DMS153 (cell line): ENCODE measurements at regions not wholly inside any gene's neighbourhood (a gene's known extent, or its start where the extent isn't known, plus 50 kb on each side); places are given as distances from the start of the nearest gene placed in this dataset.
"Not testable (repeated sequence)": the region's sequence is repeated elsewhere in the genome, so short reads cannot be mapped to it uniquely, and the experiment has no call there.

Experiments
- DNase-seq: peaks from one replicate; lab custom pipeline; 2025; lab: John Stamatoyannopoulos, UW

DNA sequence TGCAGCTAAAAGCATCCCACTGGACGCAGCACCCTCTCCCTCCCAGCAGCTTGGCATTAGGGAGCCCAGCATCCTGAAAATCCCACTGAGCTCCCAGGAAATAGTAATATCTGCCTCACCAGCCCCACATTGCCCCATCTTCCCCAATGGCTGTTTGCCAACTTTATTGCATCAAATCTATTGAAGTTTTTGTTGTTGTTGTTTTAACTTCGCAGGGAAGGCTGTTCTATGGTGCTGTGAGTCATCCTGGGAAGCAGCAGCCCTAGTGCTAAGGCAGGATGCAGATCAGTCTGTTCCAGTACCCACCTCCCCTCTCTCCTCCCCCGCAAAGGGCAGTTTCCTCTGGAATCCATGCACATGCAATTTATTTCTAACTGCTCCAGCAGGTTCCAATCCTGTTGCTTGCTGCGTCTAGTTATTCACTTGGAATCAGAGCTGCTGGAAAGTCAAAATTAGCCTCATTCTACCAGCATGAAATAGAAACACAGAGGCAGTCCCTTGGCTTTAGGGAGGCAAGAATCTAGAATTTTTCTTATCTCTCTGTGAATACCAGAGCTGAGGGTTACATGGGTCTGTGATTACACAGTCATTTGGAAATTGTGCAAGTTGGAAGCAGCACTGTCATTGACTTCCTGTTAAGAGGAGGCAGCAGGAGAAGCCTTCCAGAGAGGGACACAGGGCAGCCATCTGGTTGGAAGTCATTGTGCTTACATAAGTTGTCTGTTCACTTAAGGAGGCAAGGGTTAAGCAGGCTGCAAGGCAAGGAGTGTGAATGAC, 115.9 kb upstream of the CACUL1 start:
- DNase-seq: no peak

DNA sequence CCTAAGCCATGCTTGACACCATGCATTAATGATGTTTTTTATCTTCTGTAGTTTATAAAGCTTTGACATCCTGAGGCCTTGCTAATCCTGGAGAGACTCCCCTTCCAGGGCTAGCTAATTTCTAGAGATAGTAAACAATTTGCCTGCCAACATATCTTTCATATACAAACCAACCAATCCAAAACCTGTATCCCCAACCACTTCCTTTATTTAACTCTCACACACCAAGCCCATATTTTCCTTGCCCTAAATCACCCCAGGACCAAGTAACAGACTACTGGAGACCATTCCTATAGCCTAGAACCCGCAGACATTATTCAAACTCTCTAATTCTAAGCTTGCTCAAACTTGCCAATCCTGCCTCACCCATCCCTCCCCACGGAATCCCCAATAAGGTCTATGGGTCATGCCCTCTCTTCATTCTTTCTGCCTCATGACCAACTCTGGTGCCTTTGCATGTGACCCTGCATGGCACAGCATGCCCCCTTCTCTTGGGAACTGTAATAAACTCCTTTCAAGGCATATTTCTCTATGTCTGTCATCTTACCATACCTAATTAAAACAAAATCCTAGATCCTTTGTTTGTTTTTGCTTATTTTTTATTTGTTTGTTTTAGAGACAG, 116.6 kb upstream of the CACUL1 start:
- no peak for DNase-seq

DNA sequence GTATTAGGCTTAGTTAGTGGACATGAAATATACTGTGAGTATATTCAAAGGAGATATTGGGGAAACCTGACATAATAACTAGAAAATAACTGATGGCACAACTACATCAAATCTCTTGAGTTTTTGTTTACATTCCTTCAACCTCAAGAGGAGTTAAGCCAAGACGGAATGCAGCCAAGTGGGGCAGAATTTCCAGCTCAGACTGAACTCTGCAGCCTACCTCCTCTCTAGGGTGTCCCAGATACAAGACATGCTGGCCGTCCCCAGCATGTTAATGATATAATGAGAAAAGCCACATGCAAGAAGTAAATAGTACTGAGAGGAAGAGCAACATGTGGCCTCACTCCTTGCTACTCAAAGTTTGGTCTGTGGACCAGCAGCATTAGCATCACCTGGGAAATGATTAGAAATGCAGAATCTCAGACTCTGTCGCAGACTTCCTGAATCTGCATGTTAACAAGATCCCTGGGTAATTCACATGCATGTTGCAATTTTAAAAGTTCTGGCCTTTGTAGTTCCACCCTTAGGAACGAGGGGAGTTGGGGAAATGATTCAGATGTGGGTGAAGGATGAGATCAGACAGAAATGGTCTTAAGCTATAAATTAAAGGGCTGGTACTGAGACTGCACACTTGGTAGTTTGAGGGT, 118.4 kb upstream of the CACUL1 start:
- no peak for DNase-seq

DNA sequence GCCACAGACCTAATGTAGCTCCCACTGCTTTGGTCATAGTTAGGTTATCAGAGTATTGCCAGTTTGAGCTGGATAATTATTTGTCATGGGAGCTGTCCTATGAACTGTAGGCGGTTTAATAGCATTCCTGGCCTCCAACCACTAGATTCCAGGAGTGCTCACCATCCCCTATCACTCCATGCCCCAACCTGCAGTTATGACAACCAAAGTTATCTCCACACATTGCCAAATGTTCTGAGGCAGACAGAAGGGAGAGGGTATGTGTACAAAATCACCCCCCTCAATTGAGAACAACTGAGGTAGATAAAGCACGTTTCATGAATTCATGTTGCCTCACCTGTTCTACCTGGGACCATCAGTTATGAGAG, 119.0 kb upstream of the CACUL1 start:
- DNase-seq: no peak

DNA sequence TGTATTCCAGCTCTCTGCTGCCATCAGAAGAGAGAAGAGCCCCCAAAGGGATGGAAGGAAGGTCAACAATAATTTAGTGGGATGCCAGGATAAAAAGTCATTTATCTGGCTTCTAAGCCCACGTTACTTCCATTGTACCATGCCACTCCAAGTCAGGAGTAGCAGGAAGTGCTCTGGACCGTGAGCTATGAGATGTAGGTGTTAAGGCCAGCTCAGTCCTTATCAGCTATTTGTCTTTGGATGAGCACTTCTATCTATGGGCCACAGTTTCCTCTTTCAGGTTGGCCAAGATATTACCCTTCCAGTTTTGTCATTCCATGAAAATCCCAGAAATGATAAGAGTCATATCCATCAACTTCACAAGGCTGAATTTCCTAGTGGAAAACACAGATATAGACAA, 119.4 kb upstream of the CACUL1 start:
- no peak for DNase-seq

DNA sequence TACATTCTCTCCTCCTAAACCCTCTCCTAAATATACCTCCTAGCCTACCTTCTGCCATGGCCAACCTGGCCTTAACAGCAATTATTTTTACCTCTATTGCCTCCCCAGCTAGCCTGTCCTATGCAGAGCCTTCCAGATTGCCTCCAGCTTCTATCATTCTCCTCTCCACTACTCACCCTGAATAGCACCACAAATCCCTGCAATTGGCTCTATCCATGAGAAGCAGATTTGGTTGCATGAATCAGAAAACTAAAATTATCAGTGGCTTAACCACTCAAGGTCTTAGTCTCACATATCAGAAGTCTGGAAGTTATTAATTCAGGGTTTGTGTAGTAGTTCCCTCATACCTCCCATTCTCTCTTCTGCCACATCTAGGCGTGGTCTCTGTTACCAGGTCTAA, 120.3 kb upstream of the CACUL1 start:
- no peak for DNase-seq

DNA sequence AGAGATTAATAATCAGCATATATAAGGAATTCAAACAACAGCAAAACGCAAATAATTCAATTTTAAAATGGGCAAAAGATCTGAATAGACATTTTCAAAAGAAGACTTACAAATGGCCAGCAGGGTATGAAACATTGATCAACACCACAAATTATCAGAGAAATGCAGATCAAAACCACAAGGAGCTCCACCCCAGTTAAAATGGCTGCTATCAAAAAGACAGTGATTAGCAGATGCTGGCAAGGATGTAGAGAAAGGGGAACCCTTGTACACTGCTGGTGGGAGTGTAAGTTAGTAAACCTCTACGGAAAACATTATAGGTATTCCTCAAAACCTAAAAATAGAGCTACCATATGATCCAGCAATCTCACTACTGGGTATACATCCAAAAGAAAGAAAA, 128.0 kb upstream of the CACUL1 start:
- no peak for DNase-seq

DNA sequence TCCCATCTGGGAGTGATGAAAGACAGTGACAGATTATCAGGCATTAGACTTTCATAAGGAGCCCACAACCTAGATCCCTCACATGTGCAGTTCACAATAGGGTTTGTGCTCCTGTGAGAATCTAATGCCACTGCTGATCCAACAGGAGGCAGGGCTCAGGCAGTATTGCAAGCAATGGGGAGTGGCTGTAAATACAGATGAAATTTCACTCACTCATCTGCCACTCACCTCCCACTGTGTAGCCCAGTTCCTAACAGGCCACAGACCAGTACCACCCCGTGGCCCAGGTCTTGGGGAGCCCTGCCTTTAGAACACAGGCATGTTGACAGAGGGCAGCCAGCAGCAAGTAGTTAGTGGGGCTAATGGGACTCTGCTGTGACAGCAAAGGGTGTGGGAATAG, 137.3 kb upstream of the NANOS1 start:
- DNase-seq: no peak

DNA sequence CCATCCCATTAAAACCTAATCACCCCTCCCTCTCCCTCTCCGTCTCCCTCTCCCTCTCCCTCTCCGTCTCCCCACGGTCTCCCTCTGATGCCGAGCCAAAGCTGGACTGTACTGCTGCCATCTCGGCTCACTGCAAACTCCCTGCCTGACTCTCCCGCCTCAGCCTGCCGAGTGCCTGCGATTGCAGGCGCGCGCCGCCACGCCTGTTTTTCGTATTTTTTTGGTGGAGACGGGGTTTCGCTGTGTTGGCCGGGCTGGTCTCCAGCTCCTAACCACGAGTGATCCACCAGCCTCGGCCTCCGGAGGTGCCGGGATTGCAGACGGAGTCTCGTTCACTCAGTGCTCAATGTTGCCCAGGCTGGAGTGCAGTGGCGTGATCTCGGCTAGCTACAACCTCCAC, 134.6 kb upstream of the NANOS1 start:
- DNase-seq: not testable (repeated sequence)

DNA sequence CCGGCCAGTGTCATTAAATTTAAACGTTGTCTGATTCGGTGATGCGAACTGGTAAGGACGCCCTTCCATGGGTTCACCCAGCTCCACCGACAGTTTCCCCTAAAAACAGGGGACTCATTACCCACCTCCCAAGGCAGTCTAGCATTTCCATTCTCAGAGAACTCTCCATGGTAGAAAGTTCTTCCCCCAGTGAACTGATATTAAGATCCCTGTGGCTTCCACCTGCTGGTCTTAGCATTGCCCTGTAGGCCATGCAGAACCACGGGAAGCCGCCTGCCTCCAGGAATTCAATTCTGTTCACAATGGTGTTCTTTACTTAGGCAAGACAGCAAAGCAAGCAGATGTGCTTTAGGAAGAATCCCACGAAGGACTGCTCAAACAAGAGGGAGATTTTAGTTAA, 128.9 kb upstream of the NANOS1 start:
- DNase-seq: no peak

DNA sequence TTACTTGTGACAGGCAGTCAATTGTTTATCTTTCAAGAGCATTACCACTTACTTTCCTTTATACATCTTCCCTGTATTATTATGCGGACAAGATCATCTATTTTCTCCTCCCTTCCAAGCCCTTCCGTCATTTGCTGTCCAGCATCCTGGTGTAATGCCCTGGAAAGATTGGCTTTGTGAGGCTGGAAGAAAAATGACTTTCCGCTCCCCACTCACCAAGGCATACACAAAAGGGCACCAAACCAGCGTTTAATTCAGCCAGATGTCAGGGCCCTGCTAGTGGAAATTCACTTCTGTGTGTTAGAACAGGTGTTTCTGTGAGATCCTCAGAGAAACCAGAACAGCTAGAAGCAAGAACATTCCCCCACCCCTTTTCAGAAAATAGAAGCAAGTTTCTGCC, 128.1 kb upstream of the NANOS1 start:
- DNase-seq: no peak

DNA sequence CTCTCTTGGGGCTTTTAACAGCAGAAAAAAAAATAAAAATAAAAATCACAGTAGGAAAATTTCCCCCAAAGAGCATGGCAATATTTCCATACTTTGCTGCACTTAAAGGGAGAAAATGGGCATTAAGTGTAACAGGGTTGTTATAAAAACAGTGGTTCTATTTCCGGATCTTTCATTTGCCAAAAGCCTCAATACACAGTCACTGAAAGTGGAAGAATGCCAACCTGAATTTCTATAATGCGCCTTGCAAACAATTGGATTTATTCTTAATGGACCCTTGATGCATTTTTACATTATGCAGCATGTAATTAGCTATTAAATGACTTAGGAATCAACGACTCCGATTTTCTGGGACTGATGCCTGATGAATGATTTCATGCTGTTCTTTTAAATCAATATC, 127.6 kb upstream of the NANOS1 start:
- no peak for DNase-seq

DNA sequence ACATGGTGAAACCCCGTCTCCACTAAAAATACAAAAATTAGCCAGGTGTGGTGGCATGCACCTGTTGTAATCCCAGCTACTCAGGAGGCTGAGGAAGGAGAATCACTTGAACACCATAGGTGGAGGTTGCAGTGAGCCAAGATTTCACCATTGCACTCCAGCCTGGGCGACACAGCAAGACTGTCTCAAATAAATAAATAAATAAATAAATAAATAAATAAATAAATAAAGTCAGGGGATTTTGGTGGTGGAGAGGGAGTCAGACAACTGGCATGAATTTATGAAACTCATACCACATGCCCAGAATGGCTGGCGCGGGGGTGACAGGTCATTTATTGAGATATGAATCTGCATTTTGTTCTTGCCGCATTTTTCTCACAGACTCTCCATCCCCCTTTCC, 126.9 kb upstream of the NANOS1 start:
- not testable (repeated sequence) for DNase-seq

DNA sequence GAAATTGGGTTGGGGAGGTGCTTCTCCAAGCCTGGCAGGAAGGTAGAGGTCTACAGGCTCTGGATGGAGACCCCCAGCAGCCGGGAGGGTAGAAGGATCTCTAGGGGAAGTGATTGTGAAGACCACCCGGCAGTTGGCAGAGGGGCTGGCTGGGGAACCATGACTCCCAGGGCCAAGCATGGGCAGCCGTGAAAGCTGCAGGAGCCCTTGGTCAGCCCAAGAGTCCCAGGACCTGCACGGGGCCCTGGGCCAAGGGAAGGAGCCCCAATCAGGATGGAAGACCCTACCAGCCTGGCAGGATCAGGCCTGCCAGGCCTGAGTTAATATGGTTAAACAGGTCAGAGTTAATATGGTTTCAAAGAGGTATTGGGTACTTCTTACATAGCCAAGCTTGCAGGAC, 126.3 kb upstream of the NANOS1 start:
- DNase-seq: no peak

DNA sequence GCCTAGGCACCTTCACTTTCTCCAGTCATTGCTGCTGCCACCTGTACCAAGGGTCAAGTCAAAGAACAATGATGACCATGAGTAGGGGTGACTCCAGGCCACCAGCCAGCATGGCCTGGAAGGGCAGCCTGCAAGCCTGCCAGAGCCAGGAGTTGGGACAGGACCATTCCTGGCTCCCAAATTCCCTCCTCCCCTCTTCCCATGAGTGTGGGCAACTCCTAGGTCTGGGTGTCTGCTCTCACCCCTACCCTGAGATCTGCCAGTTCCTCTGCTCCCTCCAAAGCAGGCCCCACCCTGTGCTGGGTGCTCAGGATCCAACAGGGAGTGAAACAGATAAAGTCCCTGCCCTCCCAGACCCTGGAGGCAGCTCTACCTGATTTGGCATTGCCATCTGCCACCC, 125.8 kb upstream of the NANOS1 start:
- DNase-seq: no peak

DNA sequence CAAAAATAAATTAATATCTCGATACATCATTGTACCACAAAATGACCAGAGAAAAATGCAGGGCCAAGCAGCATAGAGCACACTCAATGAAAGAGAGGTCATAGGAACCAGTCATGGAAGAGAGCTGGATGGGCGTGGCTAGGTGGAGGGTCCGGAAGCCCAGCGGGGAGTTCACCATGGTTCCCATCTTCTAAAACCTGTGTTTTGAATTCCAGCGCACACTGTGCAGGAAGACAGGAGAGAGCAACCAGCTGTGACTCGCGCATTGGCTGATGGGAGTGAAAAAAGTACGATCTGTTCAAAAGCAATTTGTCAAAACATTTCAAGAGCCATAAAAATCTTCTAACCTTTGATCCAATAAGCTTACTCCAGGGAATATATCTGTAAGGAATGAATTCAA, 125.2 kb upstream of the NANOS1 start:
- DNase-seq: no peak

DNA sequence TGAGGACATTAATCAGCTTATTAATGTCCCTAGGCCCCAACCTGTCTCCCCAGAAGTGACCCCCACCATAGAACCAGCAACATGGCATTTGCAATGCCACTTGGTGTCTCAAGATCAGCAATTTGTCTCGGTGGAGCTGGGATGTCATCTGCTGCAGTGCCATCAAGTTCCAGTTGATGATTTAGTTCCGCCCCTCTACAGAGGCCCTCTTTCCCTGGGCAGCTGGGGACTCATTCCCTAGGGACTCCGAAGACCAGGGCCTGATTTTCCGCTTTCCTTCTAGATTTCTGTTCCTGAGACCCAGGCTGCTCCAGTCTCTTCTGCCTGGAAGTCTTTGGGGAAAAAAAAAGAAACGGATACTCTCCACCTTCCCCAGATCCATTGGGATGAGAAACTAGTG, 122.5 kb upstream of the NANOS1 start:
- DNase-seq: no peak

DNA sequence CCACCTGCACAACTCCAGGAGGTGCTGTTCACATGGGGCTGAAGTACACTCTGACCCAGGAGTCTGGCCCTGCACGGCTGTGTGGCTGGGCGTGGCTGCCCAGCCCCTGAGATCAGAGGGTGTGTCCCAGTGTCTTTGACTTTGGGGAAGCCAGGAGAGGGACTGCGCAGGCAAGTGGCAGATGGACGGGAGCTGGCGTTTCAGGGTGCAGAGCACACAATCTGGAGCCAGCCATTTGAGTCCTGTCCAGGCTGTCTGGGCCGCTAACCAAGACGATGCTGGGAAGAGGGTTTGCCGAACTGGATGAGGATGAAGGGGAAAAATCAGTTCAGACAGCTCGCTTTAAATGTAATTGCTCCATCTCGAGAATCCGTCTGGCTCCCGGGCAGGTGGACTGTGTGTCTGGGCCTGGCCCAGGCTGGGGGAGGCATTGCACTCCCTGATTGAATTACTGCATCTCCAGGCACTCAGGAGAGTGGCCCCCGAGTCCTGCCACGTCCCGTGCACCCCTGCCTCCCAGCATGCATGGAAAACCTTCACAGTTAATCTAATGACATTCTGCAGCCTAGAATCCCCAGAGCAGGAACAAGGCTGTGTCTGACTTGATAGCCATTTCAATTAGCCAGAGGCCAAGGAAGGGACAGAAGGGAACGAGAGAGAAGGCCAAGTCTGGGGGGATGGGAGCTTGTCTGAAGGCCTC, 120.8 kb upstream of the NANOS1 start:
- no peak for DNase-seq

DNA sequence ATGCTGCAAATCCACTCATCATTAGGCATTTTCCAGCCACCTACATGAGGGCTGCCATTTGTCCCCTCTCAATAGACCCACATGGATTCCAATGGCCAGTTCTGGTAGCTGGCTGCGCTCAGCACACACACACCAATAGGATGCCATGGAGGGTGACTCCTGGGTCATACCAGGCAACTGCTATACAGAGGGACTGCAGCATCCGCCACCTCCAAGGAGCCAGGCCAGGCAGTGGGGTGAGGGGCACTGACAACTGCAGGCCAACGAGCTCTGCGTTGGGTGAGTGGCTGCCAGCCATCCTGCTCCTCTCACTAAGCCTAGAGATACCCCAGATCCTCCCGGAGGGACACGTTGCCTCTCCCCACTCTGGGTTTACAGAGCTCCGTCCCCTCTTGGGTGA, 118.8 kb upstream of the NANOS1 start:
- no peak for DNase-seq

DNA sequence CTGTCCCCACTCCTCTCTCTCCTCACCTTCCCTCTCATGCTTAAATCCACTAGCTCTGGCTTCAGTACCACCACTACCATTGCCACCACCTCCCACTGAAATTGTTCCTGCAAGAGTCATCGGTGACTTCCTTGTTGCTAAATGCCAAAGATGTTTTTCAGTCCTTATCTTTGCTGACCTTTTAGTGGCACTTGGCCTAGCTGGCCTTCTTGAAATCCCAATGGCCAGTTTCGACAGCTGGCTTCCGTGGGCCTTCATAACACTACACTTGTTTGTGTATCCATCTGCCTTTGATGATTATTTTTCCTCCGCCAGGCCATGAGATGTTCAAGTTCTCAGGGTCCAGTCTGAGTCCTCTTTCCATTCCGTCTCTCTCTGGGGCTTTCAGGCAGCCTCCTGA, 118.2 kb upstream of the NANOS1 start:
- DNase-seq: no peak

DNA sequence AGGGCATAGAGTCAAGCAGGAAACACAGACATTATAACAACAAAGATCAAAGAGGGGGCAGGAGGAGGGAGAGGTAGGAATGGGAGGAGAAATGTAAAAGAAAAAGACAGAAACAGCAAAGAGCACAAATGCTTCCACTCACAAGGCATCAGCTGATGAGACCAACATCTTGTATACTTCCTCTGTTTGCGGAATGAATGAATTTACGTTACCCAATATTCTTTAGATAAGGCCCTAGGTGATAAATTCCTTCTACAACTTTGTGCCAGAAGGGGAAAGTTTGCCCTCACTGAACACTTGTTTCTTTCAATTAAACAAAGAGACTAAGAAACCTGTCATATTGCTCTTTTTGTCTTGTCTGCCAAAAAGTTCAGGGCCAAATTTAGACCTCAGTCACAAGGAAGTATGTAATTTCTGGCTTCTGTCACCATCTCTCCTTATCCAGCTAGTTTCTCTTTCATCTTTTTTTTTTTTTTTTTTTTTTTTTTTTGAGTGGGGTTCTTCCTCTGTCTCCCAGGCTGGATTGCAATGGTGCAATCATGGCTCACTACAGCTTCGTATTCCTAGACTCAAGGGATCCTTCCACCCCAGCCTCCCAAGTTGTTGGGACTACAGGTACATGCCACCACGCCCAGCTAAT, 116.4 kb upstream of the NANOS1 start:
- no peak for DNase-seq

DNA sequence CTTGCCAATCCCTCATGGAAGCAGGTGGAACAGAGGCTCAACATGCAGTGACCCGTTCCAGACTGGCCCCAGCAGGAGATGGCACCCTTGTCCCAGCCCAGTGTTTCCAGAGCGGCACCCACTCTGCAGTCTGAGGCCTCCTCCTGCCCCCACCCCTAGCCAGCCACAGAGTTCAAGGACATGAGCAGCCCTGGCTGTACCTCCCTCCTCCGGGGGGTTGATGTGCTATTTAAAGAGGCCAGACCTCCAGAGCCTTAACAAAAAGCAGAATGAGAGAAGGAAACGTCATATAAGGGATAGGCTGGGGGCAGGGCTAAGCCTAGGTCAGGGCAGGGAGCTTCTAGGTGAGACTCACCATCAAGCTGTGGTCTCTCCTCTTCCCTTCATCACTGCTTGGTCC, 115.7 kb upstream of the NANOS1 start:
- no peak for DNase-seq

DNA sequence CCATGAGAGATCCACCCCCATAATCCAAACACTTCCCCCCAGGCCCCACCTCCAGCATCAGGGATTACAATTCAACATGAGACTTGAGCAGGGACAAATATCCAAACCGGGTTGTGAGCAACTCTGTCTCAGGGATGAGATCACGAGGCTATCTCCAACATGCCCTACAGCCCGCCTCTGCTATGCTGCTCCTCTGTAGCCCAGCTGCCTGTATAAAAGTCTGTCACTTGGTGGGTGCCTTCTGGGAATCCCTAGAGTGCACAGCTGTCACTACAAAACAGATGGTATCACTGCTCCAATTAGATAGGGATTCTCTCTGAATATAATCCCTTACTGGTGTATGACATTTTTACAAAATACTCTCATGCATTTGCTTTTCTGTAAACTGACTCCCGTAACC, 114.9 kb upstream of the NANOS1 start:
- DNase-seq: no peak
